GM21529 (cell line): ENCODE measurements at regions not wholly inside any gene's neighbourhood (a gene's known extent, or its start where the extent isn't known, plus 50 kb on each side); places are given as distances from the start of the nearest gene placed in this dataset.

Source experiments
- ATAC-seq: cut with Tn5 transposase; IDR thresholded peaks from one replicate; pipeline ENCODE4 v1.9.1; 2021; ENCODE audit not compliant: unreplicated experiment

- no peak for ATAC-seq
Measured at GRCh38 chr11:95692526-95693260, 96.9 kb downstream of the FAM76B start.

GRCh38 chr11:95690100-95690499 is 99.5 kb downstream of the FAM76B start:
- no peak for ATAC-seq

GRCh38 chr11:95688501-95689222 is 100.9 kb downstream of the FAM76B start:
- ATAC-seq: peak; percentile 48

GRCh38 chr11:95688015-95688414 is 101.6 kb downstream of the FAM76B start:
- no peak for ATAC-seq

- no peak for ATAC-seq
Measured at GRCh38 chr11:95686265-95686664, 103.3 kb downstream of the FAM76B start.

GRCh38 chr11:95684701-95685100 is 104.9 kb downstream of the FAM76B start:
- ATAC-seq: no peak

- no peak for ATAC-seq
Measured at GRCh38 chr11:95684170-95684569, 105.4 kb downstream of the FAM76B start.

- ATAC-seq: no peak
Measured at GRCh38 chr11:95682552-95682951, 107.0 kb downstream of the FAM76B start.

GRCh38 chr11:95680169-95680929 is 109.2 kb downstream of the FAM76B start:
- peak; percentile 94 for ATAC-seq

GRCh38 chr11:95678988-95679387 is 110.6 kb downstream of the FAM76B start:
- ATAC-seq: no peak

GRCh38 chr11:95676308-95676707 is 113.3 kb downstream of the FAM76B start:
- ATAC-seq: no peak

- ATAC-seq: no peak
Measured at GRCh38 chr11:95675585-95675984, 114.0 kb downstream of the FAM76B start.

GRCh38 chr11:95674657-95675358 is 114.8 kb downstream of the FAM76B start:
- no peak for ATAC-seq

- no peak for ATAC-seq
Measured at GRCh38 chr11:95671768-95672167, 117.8 kb downstream of the FAM76B start.

GRCh38 chr11:95668131-95668530 is 121.5 kb downstream of the FAM76B start:
- no peak for ATAC-seq

GRCh38 chr11:95661162-95661561 is 128.4 kb downstream of the FAM76B start:
- no peak for ATAC-seq

- no peak for ATAC-seq
Measured at GRCh38 chr11:95660038-95660437, 129.5 kb downstream of the FAM76B start.

- ATAC-seq: no peak
Measured at GRCh38 chr11:95659088-95659487, 130.5 kb downstream of the FAM76B start.

- ATAC-seq: no peak
Measured at GRCh38 chr11:95655536-95655935, 134.0 kb downstream of the FAM76B start.

- no peak for ATAC-seq
Measured at GRCh38 chr11:95653680-95654079, 135.9 kb downstream of the FAM76B start.

- no peak for ATAC-seq
Measured at GRCh38 chr11:95653099-95653498, 136.5 kb downstream of the FAM76B start.
